PFSK-1 (cell line): ENCODE measurements at regions not wholly inside any gene's neighbourhood (a gene's known extent, or its start where the extent isn't known, plus 50 kb on each side); places are given as distances from the start of the nearest gene placed in this dataset.

Experiments used
- FOXP2 ChIP-seq: optimal IDR thresholded peaks from 2 replicates; pipeline ENCODE3; 2011; ENCODE audit warnings: borderline replicate concordance, control low read depth, inconsistent platforms; ENCODE audit not compliant: insufficient read depth; ENCODE audit errors: extremely low read length, extremely low read depth
- POLR2AphosphoS5 ChIP-seq: IDR thresholded peaks from 2 replicates; pipeline ENCODE4 v1.6.1; 2012; ENCODE audit warnings: low read depth, mild to moderate bottlenecking, control low read depth, low read length, moderate library complexity
- REST ChIP-seq, 2 experiments: IDR thresholded peaks; 2 replicates each; pipeline versions ENCODE4 v1.6.1 to v1.8.0; 2011 to 2012; ENCODE audit warnings: low read depth in 2 of 2, low read length in 2 of 2, control low read depth in 1 of 2, inconsistent platforms in 1 of 2, mild to moderate bottlenecking in 1 of 2, moderate library complexity in 1 of 2; ENCODE audit not compliant: insufficient read depth in 1 of 2
- SIN3A ChIP-seq: IDR thresholded peaks from 2 replicates; pipeline ENCODE4 v1.6.1; 2012; ENCODE audit warnings: mild to moderate bottlenecking, low read length, moderate library complexity, borderline replicate concordance; ENCODE audit not compliant: insufficient read depth
- TAF1 ChIP-seq: IDR thresholded peaks from 2 replicates; pipeline ENCODE4 v1.6.1; 2012; ENCODE audit warnings: low read length, control low read depth, borderline replicate concordance; ENCODE audit not compliant: insufficient read depth

- no peak for TF ChIP-seq POLR2AphosphoS5
- no peak for TF ChIP-seq SIN3A
- TF ChIP-seq FOXP2, result no peak
- TF ChIP-seq TAF1, result no peak
- no peak for TF ChIP-seq REST (IDR thresholded peaks at IDR 0.05; ENCODE audit: insufficient read depth in 1 of 2, low read depth in 2 of 2, low read length in 2 of 2)
Measured at GRCh38 chr4:35591035-35591434, 653.3 kb downstream of the ARAP2 start.

GRCh38 chr4:35604252-35604651 is 640.1 kb downstream of the ARAP2 start:
- TF ChIP-seq POLR2AphosphoS5 (no peak), SIN3A (no peak), TAF1 (no peak), REST (IDR thresholded peaks at IDR 0.05; ENCODE audit: insufficient read depth in 1 of 2, low read depth in 2 of 2, low read length in 2 of 2) (no peak), FOXP2 (no peak)

- TF ChIP-seq REST (IDR thresholded peaks at IDR 0.05; ENCODE audit: insufficient read depth in 1 of 2, low read depth in 2 of 2, low read length in 2 of 2) (no peak), SIN3A (no peak), TAF1 (no peak), POLR2AphosphoS5 (no peak), FOXP2 (no peak)
Measured at GRCh38 chr4:35604724-35605123, 639.6 kb downstream of the ARAP2 start.

- TF ChIP-seq POLR2AphosphoS5, result no peak
- TF ChIP-seq TAF1, result no peak
- TF ChIP-seq FOXP2, result no peak
- TF ChIP-seq SIN3A, result no peak
- no peak for TF ChIP-seq REST (IDR thresholded peaks at IDR 0.05; ENCODE audit: insufficient read depth in 1 of 2, low read depth in 2 of 2, low read length in 2 of 2)
Measured at GRCh38 chr4:35608205-35608604, 636.1 kb downstream of the ARAP2 start.

GRCh38 chr4:35614120-35614519 is 630.2 kb downstream of the ARAP2 start:
- no peak for TF ChIP-seq REST (IDR thresholded peaks at IDR 0.05; ENCODE audit: insufficient read depth in 1 of 2, low read depth in 2 of 2, low read length in 2 of 2)
- TF ChIP-seq TAF1, result no peak
- TF ChIP-seq SIN3A, result no peak
- no peak for TF ChIP-seq POLR2AphosphoS5
- TF ChIP-seq FOXP2, result no peak
